A673 (cell line): ENCODE measurements at regions not wholly inside any gene's neighbourhood (a gene's known extent, or its start where the extent isn't known, plus 50 kb on each side); places are given as distances from the start of the nearest gene placed in this dataset.

Experiments used
- BruUV-seq: library from RNA; stranded (reverse); fragments of 400-500 nt; replicated peaks from 2 replicates; lab custom pipeline; 2021; lab: Mats Ljungman, UMichigan
- CTCF ChIA-PET: fragments of 300-600 bp; sonication (Branson Sonifier 250); formaldehyde crosslinking; loops from one replicate; lab custom pipeline; 2022; ENCODE audit warnings: antibody characterized with exemption; lab: Charles Lee
- POLR2A ChIA-PET: fragments of 300-600 bp; sonication (Branson Sonifier 250); formaldehyde crosslinking; loops from one replicate; lab custom pipeline; 2022; ENCODE audit warnings: antibody characterized with exemption; ENCODE audit not compliant: low non-redundant PET; lab: Charles Lee
- DNase-seq: peaks from one replicate; pipeline ENCODE4 v3.0.0-alpha.2; 2015; ENCODE audit warnings: low spot score
- H3K27ac ChIP-seq: fragments of 200-600 bp; sonication (generic); 2 replicates; pipeline ENCODE4 v1.5.1; 2016; ENCODE audit warnings: mixed run types, low read depth, mild to moderate bottlenecking, mixed read lengths, antibody characterized with exemption, low read length; ENCODE audit not compliant: poor library complexity, severe bottlenecking
- H3K27me3 ChIP-seq: fragments of 200-600 bp; sonication (generic); replicated peaks from 2 replicates; pipeline ENCODE4 v1.6.1; 2017; ENCODE audit warnings: mixed run types, low read depth, mild to moderate bottlenecking, mixed read lengths, antibody characterized with exemption, low read length; ENCODE audit not compliant: insufficient read depth, poor library complexity
- H3K36me3 ChIP-seq: fragments of 200-600 bp; sonication (generic); 2 replicates; pipeline ENCODE4 v1.6.1; 2016; ENCODE audit warnings: mixed run types, mild to moderate bottlenecking, mixed read lengths, antibody characterized with exemption, low read length; ENCODE audit not compliant: insufficient read depth, poor library complexity, severe bottlenecking
- H3K4me1 ChIP-seq: fragments of 200-600 bp; sonication (generic); 2 replicates; pipeline ENCODE4 v1.6.1; 2017; ENCODE audit warnings: mixed run types, mild to moderate bottlenecking, mixed read lengths, antibody characterized with exemption, low read length; ENCODE audit not compliant: insufficient read depth, poor library complexity, severe bottlenecking
- H3K4me3 ChIP-seq: fragments of 200-600 bp; sonication (generic); 2 replicates; pipeline ENCODE4 v1.5.1; 2016; ENCODE audit warnings: low read depth, mixed run types, mild to moderate bottlenecking, mixed read lengths, low read length; ENCODE audit not compliant: poor library complexity, severe bottlenecking
- H3K9me3 ChIP-seq: fragments of 200-600 bp; sonication (generic); 2 replicates; pipeline ENCODE4 v1.6.1; 2016; ENCODE audit warnings: mixed run types, low read depth, mild to moderate bottlenecking, mixed read lengths, antibody characterized with exemption, low read length; ENCODE audit not compliant: poor library complexity, severe bottlenecking
- EZH2 ChIP-seq: fragments of 200-600 bp; sonication (generic); IDR thresholded peaks from 2 replicates; pipeline ENCODE4 v1.6.1; 2017; ENCODE audit warnings: borderline replicate concordance, low read depth, mild to moderate bottlenecking, mixed read lengths, antibody characterized with exemption, low read length; ENCODE audit not compliant: poor library complexity, severe bottlenecking
- intact Hi-C: fragments of 100-400 bp; cut with micrococcal nuclease; formaldehyde crosslinking; loops from one replicate; pipeline ENCODE4 v1.10.0; 2022; ENCODE audit not compliant: unreplicated experiment
- TF ChIP-seq, protein P1 (sequence below): fragments of 300-800, 200-600 bp; sonication (generic); conservative IDR thresholded peaks from 2 replicates; pipeline ENCODE4 v1.5.1; 2017; ENCODE audit warnings: low read depth, mild to moderate bottlenecking, antibody characterized with exemption, low read length, moderate library complexity, mixed read lengths

DNA sequence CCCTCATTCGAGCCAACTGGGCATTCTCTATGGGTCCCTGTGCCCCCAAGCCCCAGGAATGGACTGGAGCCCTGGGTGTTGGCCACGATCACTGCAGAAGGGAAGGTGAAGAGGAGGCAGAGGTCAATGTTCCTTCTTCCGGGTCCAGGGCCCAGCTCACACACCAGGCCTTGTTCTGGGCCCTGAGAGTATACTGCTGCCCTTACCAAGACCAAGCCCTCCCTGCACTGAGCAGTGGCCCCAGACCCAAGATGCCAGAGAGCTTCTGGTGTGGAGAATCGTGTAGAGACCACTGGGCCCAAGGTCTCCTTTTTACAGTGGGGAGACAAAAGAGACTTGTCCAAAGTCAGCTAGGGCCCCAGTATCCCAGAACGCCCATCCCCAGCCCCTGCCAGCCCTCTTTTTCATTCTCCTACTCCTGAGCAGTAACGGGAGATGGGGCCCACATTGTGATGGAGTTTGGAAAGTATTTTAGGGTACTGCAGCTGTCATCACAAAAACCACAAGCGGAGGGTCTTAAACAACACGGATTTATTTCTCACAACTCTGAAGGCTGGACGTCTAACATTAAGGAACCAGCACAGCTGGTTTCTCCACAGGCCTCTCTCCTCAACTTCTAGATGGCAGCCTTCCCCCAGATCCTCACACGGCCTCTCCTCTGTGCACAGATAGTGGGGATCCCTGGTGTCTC lies 79.4 kb downstream of the PDGFA start:
- Histone ChIP-seq H3K27me3 (no peaks in the 10 kb centered on the region), H3K4me3 (no peak overlapping the region), H3K36me3 (no peaks in the 10 kb centered on the region), H3K4me1 (no peaks in the 10 kb centered on the region), H3K9me3 (no peaks in the 10 kb centered on the region), H3K27ac (no peak overlapping the region)
- no TSS peak for BruUV-seq
- no peak for TF ChIP-seq EZH2
- TF ChIP-seq, protein P1, sequence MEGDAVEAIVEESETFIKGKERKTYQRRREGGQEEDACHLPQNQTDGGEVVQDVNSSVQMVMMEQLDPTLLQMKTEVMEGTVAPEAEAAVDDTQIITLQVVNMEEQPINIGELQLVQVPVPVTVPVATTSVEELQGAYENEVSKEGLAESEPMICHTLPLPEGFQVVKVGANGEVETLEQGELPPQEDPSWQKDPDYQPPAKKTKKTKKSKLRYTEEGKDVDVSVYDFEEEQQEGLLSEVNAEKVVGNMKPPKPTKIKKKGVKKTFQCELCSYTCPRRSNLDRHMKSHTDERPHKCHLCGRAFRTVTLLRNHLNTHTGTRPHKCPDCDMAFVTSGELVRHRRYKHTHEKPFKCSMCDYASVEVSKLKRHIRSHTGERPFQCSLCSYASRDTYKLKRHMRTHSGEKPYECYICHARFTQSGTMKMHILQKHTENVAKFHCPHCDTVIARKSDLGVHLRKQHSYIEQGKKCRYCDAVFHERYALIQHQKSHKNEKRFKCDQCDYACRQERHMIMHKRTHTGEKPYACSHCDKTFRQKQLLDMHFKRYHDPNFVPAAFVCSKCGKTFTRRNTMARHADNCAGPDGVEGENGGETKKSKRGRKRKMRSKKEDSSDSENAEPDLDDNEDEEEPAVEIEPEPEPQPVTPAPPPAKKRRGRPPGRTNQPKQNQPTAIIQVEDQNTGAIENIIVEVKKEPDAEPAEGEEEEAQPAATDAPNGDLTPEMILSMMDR = no peak
- POLR2A ChIA-PET = no interaction called here
- CTCF ChIA-PET = no interaction called here
- intact Hi-C loops = loop anchor here (10.0 kb wide), 1 partner anchor 55 kb away; no protein-coding TSS in a partner anchor
- no peak for DNase-seq

DNA sequence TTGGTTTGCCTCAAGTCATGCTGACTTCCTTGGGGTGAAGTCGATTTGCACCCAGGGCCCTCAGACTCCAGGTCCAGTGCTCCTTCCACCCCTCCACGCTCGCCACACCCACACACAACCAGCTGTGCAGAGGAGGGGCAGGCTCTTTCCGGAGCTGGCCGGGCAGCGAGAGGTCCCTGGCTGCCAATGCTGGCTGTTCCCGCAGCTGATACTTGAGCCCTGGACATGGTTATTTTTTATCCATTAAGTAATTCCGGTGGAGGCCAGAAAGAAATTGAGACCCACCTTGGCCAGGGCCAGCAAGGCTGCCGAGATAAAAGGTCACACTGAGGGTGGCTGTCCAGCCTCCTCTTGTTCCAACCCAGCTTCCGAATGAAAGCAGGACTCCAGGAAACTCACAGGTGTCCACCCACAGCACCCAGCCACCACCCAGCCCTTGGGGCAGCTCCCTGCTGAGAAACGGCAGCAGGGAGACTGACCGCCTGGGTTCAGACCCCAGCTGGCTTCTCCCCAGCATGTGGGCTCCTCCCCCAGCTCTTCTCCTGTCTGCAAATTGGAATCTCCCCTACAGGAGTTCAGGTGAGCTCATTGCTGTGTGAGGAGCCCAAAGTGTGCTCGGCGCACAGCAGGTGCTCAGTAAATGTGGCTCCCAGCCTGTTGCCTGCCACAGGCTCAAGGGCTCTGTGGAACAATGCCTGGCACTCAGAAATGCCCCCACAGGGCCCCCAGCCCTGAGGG lies 77.8 kb downstream of the PDGFA start:
- Histone ChIP-seq H3K4me3 (no peak overlapping the region), H3K27ac (no peak overlapping the region), H3K4me1 (no peaks in the 10 kb centered on the region), H3K36me3 (no peaks in the 10 kb centered on the region), H3K9me3 (no peaks in the 10 kb centered on the region), H3K27me3 (no peaks in the 10 kb centered on the region)
- TF ChIP-seq, protein P1 = no peak
- intact Hi-C loops = loop anchor here (10.0 kb wide), 1 partner anchor 57 kb away; no protein-coding TSS in a partner anchor
- ChIA-PET POLR2A (no interaction called here), CTCF (no interaction called here)
- DNase-seq = no peak
- BruUV-seq = no TSS peak

DNA sequence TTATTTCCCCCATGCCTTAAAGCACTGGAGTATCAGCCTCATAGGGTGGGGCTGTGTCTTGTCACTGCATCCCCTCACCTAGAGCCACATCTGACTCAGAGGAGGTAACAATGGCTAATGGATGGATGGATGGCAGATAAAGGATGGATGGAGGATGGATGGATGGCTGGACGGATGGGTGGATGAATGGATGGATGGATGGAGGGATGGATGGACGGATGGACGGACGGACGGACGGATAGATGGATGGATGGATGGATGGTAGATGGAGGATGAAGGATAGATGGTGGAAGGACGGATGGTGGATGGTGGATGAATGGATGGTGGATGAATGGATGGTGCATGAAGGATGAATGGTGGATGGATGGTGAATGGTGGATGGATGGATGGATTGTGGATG lies 77.2 kb downstream of the PDGFA start:
- no peaks in the 10 kb centered on the region for H3K4me1 ChIP-seq
- H3K27ac ChIP-seq = no peak overlapping the region
- intact Hi-C loops = loop anchor here (10.0 kb wide), 1 partner anchor 58 kb away; no protein-coding TSS in a partner anchor
- TF ChIP-seq, protein P1 = no peak
- TF ChIP-seq EZH2 = no peak
- CTCF ChIA-PET = no interaction called here
- POLR2A ChIA-PET = no interaction called here
- H3K4me3 ChIP-seq = no peak overlapping the region
- H3K9me3 ChIP-seq = no peaks in the 10 kb centered on the region
- no peaks in the 10 kb centered on the region for H3K36me3 ChIP-seq
- no peaks in the 10 kb centered on the region for H3K27me3 ChIP-seq
- BruUV-seq = no TSS peak
- DNase-seq = no peak
